ENCODE measurements at regions not wholly inside any gene's neighbourhood (a gene's known extent, or its start where the extent isn't known, plus 50 kb on each side); places are given as distances from the start of the nearest gene placed in this dataset.

DNA sequence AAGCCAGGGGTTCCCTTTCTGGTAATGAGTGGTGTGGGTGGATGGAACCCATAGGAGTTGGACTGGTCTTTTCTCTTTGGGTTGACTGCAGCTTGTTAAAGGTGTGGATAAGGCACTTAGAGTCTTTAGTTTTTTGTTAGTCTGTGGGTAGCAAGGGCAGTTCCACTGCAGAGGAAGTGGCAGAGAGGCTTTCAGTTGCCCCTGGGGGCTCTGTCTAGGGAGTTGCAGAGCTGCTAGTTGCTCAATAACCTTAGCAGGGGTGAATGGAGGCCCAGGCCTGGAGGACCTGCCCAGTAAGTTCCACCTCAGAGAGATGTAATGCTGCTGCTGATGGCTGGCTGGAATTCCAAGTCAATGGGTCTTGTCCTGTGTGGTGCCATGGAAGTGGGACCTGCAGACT lies 282.6 kb upstream of the NDST4 start:
- TF ChIP-seq, protein P1, sequence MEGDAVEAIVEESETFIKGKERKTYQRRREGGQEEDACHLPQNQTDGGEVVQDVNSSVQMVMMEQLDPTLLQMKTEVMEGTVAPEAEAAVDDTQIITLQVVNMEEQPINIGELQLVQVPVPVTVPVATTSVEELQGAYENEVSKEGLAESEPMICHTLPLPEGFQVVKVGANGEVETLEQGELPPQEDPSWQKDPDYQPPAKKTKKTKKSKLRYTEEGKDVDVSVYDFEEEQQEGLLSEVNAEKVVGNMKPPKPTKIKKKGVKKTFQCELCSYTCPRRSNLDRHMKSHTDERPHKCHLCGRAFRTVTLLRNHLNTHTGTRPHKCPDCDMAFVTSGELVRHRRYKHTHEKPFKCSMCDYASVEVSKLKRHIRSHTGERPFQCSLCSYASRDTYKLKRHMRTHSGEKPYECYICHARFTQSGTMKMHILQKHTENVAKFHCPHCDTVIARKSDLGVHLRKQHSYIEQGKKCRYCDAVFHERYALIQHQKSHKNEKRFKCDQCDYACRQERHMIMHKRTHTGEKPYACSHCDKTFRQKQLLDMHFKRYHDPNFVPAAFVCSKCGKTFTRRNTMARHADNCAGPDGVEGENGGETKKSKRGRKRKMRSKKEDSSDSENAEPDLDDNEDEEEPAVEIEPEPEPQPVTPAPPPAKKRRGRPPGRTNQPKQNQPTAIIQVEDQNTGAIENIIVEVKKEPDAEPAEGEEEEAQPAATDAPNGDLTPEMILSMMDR (IDR thresholded peaks at IDR 0.05): no peak
- TF ChIP-seq EP300 (IDR thresholded peaks at IDR 0.05; ENCODE audit: borderline replicate concordance in 1 of 2, low read depth in 1 of 2, low read length in 1 of 2): no peak
- TF ChIP-seq EZH2phosphoT487 (IDR thresholded peaks at IDR 0.05; ENCODE audit: borderline replicate concordance, low read depth): no peak
- TF ChIP-seq TEAD4 (IDR thresholded peaks at IDR 0.05; ENCODE audit: borderline replicate concordance, insufficient read depth): no peak
- no peak for TF ChIP-seq POLR2AphosphoS5 (IDR thresholded peaks at IDR 0.05; ENCODE audit: low read depth, low read length)
- TF ChIP-seq, protein P2, sequence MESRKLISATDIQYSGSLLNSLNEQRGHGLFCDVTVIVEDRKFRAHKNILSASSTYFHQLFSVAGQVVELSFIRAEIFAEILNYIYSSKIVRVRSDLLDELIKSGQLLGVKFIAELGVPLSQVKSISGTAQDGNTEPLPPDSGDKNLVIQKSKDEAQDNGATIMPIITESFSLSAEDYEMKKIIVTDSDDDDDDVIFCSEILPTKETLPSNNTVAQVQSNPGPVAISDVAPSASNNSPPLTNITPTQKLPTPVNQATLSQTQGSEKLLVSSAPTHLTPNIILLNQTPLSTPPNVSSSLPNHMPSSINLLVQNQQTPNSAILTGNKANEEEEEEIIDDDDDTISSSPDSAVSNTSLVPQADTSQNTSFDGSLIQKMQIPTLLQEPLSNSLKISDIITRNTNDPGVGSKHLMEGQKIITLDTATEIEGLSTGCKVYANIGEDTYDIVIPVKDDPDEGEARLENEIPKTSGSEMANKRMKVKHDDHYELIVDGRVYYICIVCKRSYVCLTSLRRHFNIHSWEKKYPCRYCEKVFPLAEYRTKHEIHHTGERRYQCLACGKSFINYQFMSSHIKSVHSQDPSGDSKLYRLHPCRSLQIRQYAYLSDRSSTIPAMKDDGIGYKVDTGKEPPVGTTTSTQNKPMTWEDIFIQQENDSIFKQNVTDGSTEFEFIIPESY (IDR thresholded peaks at IDR 0.05; ENCODE audit: borderline replicate concordance, low read depth): no peak
- no peak for TF ChIP-seq SIN3A (IDR thresholded peaks at IDR 0.05; ENCODE audit: borderline replicate concordance, low read depth, low read length)
- TF ChIP-seq, protein P3, sequence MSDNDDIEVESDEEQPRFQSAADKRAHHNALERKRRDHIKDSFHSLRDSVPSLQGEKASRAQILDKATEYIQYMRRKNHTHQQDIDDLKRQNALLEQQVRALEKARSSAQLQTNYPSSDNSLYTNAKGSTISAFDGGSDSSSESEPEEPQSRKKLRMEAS (IDR thresholded peaks at IDR 0.05; ENCODE audit: low read depth): no peak
- TF ChIP-seq, protein P4, sequence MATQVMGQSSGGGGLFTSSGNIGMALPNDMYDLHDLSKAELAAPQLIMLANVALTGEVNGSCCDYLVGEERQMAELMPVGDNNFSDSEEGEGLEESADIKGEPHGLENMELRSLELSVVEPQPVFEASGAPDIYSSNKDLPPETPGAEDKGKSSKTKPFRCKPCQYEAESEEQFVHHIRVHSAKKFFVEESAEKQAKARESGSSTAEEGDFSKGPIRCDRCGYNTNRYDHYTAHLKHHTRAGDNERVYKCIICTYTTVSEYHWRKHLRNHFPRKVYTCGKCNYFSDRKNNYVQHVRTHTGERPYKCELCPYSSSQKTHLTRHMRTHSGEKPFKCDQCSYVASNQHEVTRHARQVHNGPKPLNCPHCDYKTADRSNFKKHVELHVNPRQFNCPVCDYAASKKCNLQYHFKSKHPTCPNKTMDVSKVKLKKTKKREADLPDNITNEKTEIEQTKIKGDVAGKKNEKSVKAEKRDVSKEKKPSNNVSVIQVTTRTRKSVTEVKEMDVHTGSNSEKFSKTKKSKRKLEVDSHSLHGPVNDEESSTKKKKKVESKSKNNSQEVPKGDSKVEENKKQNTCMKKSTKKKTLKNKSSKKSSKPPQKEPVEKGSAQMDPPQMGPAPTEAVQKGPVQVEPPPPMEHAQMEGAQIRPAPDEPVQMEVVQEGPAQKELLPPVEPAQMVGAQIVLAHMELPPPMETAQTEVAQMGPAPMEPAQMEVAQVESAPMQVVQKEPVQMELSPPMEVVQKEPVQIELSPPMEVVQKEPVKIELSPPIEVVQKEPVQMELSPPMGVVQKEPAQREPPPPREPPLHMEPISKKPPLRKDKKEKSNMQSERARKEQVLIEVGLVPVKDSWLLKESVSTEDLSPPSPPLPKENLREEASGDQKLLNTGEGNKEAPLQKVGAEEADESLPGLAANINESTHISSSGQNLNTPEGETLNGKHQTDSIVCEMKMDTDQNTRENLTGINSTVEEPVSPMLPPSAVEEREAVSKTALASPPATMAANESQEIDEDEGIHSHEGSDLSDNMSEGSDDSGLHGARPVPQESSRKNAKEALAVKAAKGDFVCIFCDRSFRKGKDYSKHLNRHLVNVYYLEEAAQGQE (IDR thresholded peaks at IDR 0.05; ENCODE audit: low read depth, low read length): no peak
- TF ChIP-seq GATA2 (CRISPR knock-in tag; IDR thresholded peaks at IDR 0.05): no peak
- TF ChIP-seq NRF1 (IDR thresholded peaks at IDR 0.05; ENCODE audit: low read depth, low read length): no peak
- TF ChIP-seq, protein P5, sequence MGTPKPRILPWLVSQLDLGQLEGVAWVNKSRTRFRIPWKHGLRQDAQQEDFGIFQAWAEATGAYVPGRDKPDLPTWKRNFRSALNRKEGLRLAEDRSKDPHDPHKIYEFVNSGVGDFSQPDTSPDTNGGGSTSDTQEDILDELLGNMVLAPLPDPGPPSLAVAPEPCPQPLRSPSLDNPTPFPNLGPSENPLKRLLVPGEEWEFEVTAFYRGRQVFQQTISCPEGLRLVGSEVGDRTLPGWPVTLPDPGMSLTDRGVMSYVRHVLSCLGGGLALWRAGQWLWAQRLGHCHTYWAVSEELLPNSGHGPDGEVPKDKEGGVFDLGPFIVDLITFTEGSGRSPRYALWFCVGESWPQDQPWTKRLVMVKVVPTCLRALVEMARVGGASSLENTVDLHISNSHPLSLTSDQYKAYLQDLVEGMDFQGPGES (IDR thresholded peaks at IDR 0.05; ENCODE audit: low read depth, low read length): no peak
- no peak for TF ChIP-seq TAF1 (IDR thresholded peaks at IDR 0.05; ENCODE audit: borderline replicate concordance, low read depth, low read length)
